ENCODE measurements at regions not wholly inside any gene's neighbourhood (a gene's known extent, or its start where the extent isn't known, plus 50 kb on each side); places are given as distances from the start of the nearest gene placed in this dataset.

- DNase-seq = no peak
Observed at GRCh38 chr19:46911456-46911855, 50.7 kb downstream of the ARHGAP35 start.

- DNase-seq = no peak
Observed at GRCh38 chr19:46913198-46913851, 52.5 kb downstream of the ARHGAP35 start.

- peak; percentile 57 for DNase-seq
Observed at GRCh38 chr19:46913852-46914430, 53.1 kb downstream of the ARHGAP35 start.

- no peak for DNase-seq
Observed at GRCh38 chr19:46915386-46915785, 54.6 kb downstream of the ARHGAP35 start.

GRCh38 chr19:46917002-46917401, 56.2 kb downstream of the ARHGAP35 start:
- DNase-seq = no peak

GRCh38 chr19:46919324-46919723, 58.5 kb downstream of the ARHGAP35 start:
- DNase-seq = peak; percentile 35

GRCh38 chr19:46920362-46920761, 59.6 kb downstream of the ARHGAP35 start:
- no peak for DNase-seq

- no peak for DNase-seq
Observed at GRCh38 chr19:46921071-46921470, 60.3 kb downstream of the ARHGAP35 start.

- DNase-seq = no peak
Observed at GRCh38 chr19:46922465-46922864, 61.7 kb downstream of the ARHGAP35 start.

- DNase-seq = no peak
Observed at GRCh38 chr19:46924874-46925547, 64.2 kb downstream of the ARHGAP35 start.

- DNase-seq = peak; percentile 74
Observed at GRCh38 chr19:46925548-46925950, 64.8 kb downstream of the ARHGAP35 start.

GRCh38 chr19:46926170-46927071, 65.6 kb downstream of the ARHGAP35 start:
- DNase-seq = no peak

GRCh38 chr19:46927106-46927505, 66.3 kb downstream of the ARHGAP35 start:
- DNase-seq = no peak

GRCh38 chr19:46927893-46928292, 67.1 kb downstream of the ARHGAP35 start:
- no peak for DNase-seq

- no peak for DNase-seq
Observed at GRCh38 chr19:46928951-46929350, 68.2 kb downstream of the ARHGAP35 start.

GRCh38 chr19:46931202-46931601, 70.4 kb downstream of the ARHGAP35 start:
- no peak for DNase-seq

GRCh38 chr19:46932346-46932745, 71.5 kb downstream of the ARHGAP35 start:
- DNase-seq = peak; percentile 57

- DNase-seq = no peak
Observed at GRCh38 chr19:46935066-46935663, 74.4 kb downstream of the ARHGAP35 start.

- DNase-seq = no peak
Observed at GRCh38 chr19:46943150-46943946, 76.3 kb upstream of the NPAS1 start.

- DNase-seq = no peak
Observed at GRCh38 chr19:46944123-46944748, 75.4 kb upstream of the NPAS1 start.

- no peak for DNase-seq
Observed at GRCh38 chr19:46944918-46945628, 74.6 kb upstream of the NPAS1 start.
